GM18870 (cell line): ENCODE measurements at regions not wholly inside any gene's neighbourhood (a gene's known extent, or its start where the extent isn't known, plus 50 kb on each side); places are given as distances from the start of the nearest gene placed in this dataset.

ENCODE experiments used
- ATAC-seq: cut with Tn5 transposase; IDR thresholded peaks from one replicate; pipeline ENCODE4 v1.9.1; 2021; ENCODE audit warnings: moderate library complexity; ENCODE audit not compliant: unreplicated experiment

GRCh38 chr12:16136219-16136988 is 141.1 kb downstream of the SLC15A5 start:
- ATAC-seq = no peak

DNA sequence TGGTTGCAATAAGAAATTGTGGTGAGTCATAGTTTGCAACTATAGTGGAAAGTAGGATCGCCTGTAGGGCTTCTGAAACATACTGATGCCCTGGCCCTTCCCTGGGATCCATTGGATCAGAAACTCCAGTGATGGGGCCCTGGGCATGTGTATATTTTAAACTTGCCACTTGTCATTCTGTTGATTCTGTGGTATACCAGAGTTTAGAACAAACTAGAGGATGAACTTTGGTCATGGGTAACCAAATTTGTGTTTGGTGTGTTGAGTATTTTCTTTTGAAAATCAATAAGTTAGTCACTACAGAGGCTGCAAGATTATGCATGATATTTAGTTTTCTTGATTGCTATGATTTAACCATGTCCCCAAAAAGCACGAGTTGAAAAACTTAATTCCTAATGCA is 142.2 kb downstream of the SLC15A5 start:
- ATAC-seq = no peak

- no peak for ATAC-seq
Observed at GRCh38 chr12:16130343-16130742, 147.1 kb downstream of the SLC15A5 start.

GRCh38 chr12:16121953-16122352 is 155.5 kb downstream of the SLC15A5 start:
- no peak for ATAC-seq

- no peak for ATAC-seq
Observed at GRCh38 chr12:16119618-16120415, 157.7 kb downstream of the SLC15A5 start.

GRCh38 chr12:16118586-16118985 is 158.9 kb downstream of the SLC15A5 start:
- ATAC-seq = no peak

GRCh38 chr12:16112612-16113560 is 164.6 kb downstream of the SLC15A5 start:
- no peak for ATAC-seq

GRCh38 chr12:16112130-16112529 is 165.4 kb downstream of the SLC15A5 start:
- ATAC-seq = no peak

DNA sequence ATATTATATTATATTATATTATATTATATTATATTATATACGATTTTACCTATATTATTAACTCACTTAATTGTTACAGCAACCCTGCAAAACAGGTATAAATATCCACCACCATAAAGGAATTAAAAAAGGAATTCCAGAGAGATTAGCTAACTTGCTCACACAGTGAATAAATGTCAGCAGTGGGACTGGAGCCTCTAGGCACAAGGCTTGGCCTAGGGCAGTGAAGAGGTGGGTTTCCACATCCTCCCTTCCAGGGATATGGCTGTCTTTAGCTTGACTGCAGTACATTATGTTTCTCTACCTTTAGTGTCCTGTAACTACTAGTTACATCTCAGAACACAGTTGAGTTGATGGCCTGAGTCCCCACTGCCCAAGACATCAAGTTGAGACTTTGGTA is 166.9 kb downstream of the SLC15A5 start:
- ATAC-seq = no peak

DNA sequence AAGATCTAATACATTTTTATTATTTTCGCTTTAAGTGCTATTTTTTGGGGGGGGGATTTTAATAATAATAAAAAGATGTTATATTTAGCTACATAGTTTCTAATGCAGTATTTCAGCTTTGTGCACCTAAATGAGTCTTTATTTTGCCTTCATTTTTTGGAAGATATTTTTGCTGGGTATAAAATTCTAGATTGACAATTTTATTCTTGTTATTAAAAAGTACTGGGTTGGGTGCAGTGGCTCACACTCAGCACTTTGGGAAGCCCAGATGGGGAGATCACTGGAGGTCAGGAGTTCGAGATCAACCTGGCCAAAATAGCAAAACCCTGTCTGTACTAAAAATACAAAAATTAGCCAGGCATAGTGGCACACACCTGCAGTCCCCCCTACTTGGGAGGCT is 173.6 kb downstream of the SLC15A5 start:
- no peak for ATAC-seq

GRCh38 chr12:16100206-16100605 is 177.3 kb downstream of the SLC15A5 start:
- ATAC-seq = no peak

DNA sequence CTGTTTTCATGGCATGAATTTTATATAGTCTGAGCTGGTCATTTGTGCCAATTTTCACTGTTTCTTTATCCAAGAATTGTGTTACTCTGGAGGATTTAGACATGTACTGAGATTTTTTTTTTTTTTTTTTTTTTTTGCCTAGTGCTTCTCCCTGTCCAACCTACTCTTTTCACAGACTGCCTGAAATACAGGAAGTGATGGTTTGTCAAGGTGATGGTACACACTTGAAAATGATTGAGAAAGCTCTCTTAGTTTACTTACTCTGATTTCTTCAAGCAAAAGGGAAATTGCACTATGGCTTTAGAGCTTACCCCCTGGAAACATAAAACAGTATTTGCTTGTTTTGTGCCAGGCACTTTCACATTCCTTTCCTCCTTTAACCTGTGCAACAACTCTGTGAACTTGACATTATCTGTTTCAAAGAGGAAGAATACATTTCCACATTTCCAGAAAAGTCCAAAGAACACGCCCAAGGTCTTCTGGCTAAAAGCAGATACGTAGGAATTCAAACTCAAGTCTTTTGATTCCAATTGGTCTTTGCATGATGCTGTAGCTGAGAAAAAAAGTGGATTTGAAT is 181.1 kb downstream of the SLC15A5 start:
- no peak for ATAC-seq

- no peak for ATAC-seq
Observed at GRCh38 chr12:16095531-16096110, 181.9 kb downstream of the SLC15A5 start.

- ATAC-seq = peak; percentile 70
Observed at GRCh38 chr12:16094437-16094836, 183.0 kb downstream of the SLC15A5 start.

DNA sequence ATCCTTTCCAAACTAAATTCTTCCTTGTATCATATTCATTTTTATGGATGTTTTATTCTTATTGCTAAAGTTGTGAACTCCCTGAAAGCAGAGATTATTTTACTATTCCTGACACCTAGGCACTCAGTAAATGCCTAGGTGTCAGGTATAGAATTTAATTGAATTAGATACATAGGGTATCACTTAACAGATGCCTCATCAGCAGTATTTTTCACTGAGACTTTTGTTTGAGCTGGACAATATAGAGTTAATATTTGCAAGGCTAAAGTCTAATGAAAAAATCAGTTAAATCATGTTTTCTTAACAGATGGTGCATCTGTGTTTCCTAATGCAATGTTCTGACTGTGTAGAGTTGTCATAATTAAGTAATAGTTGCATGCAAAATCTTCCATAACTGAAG is 182.7 kb downstream of the DERA start:
- no peak for ATAC-seq

DNA sequence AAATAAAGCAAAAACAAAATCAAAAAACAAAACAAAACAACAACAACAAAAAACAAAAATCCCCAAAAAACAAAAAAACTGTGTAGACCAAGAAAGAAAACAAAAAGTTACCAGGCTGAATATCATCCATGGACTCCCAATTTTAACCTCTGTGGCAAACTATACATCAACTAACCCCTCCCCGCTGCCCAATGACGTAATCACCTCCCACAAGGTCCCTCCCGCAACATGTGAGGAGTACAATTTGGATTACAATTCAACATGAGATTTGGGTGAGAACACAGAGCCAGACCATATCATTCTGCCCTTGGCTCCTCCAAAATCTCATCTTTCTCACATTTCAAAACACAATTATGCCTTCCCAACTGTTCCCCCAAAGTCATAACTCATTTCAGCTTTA is 179.8 kb downstream of the DERA start:
- ATAC-seq = no peak

GRCh38 chr12:16088421-16088820 is 177.3 kb downstream of the DERA start:
- ATAC-seq = no peak
